ENCODE measurements at regions not wholly inside any gene's neighbourhood (a gene's known extent, or its start where the extent isn't known, plus 50 kb on each side); places are given as distances from the start of the nearest gene placed in this dataset.
"Not testable (repeated sequence)": the region's sequence is repeated elsewhere in the genome, so short reads cannot be mapped to it uniquely, and the experiment has no call there.

GRCh38 chr9:73270967-73271721 lies 119.5 kb downstream of the ANXA1 start:
- Histone ChIP-seq H3K36me3 (no peaks in the 10 kb centered on the region), H3K27me3 (ENCODE audit: insufficient read depth, low read depth, severe bottlenecking) (no peaks in the 10 kb centered on the region), H3K27ac (no peak overlapping the region), H3K9me3 (ENCODE audit: severe bottlenecking) (no peaks in the 10 kb centered on the region), H3K4me3 (ENCODE audit: low read depth, low read length) (no peak overlapping the region)
- DNase-seq = no peak
- TF ChIP-seq, protein P1, sequence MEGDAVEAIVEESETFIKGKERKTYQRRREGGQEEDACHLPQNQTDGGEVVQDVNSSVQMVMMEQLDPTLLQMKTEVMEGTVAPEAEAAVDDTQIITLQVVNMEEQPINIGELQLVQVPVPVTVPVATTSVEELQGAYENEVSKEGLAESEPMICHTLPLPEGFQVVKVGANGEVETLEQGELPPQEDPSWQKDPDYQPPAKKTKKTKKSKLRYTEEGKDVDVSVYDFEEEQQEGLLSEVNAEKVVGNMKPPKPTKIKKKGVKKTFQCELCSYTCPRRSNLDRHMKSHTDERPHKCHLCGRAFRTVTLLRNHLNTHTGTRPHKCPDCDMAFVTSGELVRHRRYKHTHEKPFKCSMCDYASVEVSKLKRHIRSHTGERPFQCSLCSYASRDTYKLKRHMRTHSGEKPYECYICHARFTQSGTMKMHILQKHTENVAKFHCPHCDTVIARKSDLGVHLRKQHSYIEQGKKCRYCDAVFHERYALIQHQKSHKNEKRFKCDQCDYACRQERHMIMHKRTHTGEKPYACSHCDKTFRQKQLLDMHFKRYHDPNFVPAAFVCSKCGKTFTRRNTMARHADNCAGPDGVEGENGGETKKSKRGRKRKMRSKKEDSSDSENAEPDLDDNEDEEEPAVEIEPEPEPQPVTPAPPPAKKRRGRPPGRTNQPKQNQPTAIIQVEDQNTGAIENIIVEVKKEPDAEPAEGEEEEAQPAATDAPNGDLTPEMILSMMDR (IDR thresholded peaks at IDR 0.05; ENCODE audit: low read depth, low read length) = no peak

- no peak for DNase-seq
- no peak overlapping the region for H3K27ac ChIP-seq
- TF ChIP-seq, protein P1 (IDR thresholded peaks at IDR 0.05; ENCODE audit: low read depth, low read length) = no peak
Measured at GRCh38 chr9:73280113-73280512, 128.4 kb downstream of the ANXA1 start.

GRCh38 chr9:73284377-73284776 lies 132.7 kb downstream of the ANXA1 start:
- no peak overlapping the region for H3K4me3 ChIP-seq (ENCODE audit: low read depth, low read length)
- no peaks in the 10 kb centered on the region for H3K9me3 ChIP-seq (ENCODE audit: severe bottlenecking)
- no peak overlapping the region for H3K27ac ChIP-seq
- DNase-seq = no peak
- H3K36me3 ChIP-seq = no peaks in the 10 kb centered on the region
- H3K27me3 ChIP-seq (ENCODE audit: insufficient read depth, low read depth, severe bottlenecking) = no peaks in the 10 kb centered on the region
- TF ChIP-seq, protein P1 (IDR thresholded peaks at IDR 0.05; ENCODE audit: low read depth, low read length) = no peak

More at GRCh38 chr9:73280113-73280512, 128.4 kb downstream of the ANXA1 start:
- Histone ChIP-seq H3K9me3 (ENCODE audit: severe bottlenecking) (no peaks in the 10 kb centered on the region), H3K36me3 (no peaks in the 10 kb centered on the region), H3K4me3 (ENCODE audit: low read depth, low read length) (no peak overlapping the region), H3K27me3 (ENCODE audit: insufficient read depth, low read depth, severe bottlenecking) (no peaks in the 10 kb centered on the region)

DNA sequence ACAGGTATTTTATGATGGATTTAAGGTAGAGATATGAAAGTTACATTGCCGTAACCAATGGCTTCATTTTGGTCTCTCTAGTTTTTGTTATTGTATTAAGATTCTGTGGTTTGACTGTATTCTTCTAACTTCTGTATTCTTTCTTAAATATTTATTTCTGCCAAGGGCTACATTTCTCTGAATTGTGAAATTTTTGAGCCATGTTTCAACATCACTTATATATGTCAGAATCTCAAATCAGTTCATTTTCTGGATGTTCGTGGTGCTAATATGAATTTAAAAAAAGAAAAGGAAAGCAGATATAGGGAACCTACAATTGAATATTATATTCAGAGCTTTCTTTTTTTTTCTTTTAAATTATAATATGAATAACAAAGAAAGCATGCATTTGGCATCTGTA lies 142.7 kb downstream of the ANXA1 start:
- no peak for DNase-seq
- no peaks in the 10 kb centered on the region for H3K9me3 ChIP-seq (ENCODE audit: severe bottlenecking)
- no peaks in the 10 kb centered on the region for H3K27me3 ChIP-seq (ENCODE audit: insufficient read depth, low read depth, severe bottlenecking)
- H3K27ac ChIP-seq = no peak overlapping the region
- no peak overlapping the region for H3K4me3 ChIP-seq (ENCODE audit: low read depth, low read length)
- H3K36me3 ChIP-seq = no peaks in the 10 kb centered on the region
- TF ChIP-seq, protein P1 (IDR thresholded peaks at IDR 0.05; ENCODE audit: low read depth, low read length) = no peak

DNA sequence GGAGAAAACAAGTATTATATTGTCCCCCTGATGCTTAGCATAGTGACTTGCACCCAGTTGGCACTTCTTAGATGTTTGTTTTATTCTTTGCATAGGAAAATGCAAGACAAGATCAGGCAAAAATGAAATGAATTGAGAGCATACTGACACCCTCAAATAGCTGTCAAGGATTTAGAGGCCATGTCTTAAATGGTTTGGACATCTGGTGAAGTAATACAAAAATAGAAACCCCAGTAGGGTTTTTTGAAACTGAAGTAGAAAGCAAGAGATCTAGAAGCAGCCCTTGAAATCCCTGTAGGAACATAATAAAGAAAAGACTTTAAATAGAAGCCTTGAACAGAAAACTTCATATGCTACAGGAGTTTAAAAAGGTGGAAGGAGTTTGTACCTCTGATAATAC lies 174.3 kb downstream of the ANXA1 start:
- H3K36me3 ChIP-seq = no peaks in the 10 kb centered on the region
- DNase-seq = no peak
- H3K4me3 ChIP-seq (ENCODE audit: low read depth, low read length) = no peak overlapping the region
- TF ChIP-seq, protein P1 (IDR thresholded peaks at IDR 0.05; ENCODE audit: low read depth, low read length) = no peak
- no peaks in the 10 kb centered on the region for H3K27me3 ChIP-seq (ENCODE audit: insufficient read depth, low read depth, severe bottlenecking)
- H3K9me3 ChIP-seq (ENCODE audit: severe bottlenecking) = no peaks in the 10 kb centered on the region
- H3K27ac ChIP-seq = no peak overlapping the region

DNA sequence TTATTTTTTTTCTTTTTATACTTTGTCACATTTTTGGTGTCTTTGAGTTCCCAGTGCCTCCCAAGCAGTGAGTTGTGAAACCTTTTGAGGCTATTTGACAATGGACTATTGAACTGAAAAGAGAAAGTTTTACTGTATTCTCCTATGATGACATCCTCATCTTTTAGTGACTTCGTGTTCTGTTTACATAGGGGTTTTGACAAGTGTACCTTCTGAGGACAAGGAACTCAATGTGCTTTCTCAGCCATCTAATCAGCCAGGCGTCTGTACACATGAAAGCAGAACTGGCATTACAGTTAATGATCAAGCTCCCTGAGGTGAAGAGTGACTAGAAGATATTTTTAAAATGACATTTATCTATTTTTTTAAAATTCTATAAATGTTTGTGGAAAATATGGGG lies 175.5 kb downstream of the ANXA1 start:
- no peaks in the 10 kb centered on the region for H3K27me3 ChIP-seq (ENCODE audit: insufficient read depth, low read depth, severe bottlenecking)
- TF ChIP-seq, protein P1 (IDR thresholded peaks at IDR 0.05; ENCODE audit: low read depth, low read length) = no peak
- H3K4me3 ChIP-seq (ENCODE audit: low read depth, low read length) = no peak overlapping the region
- no peak overlapping the region for H3K27ac ChIP-seq
- H3K9me3 ChIP-seq (ENCODE audit: severe bottlenecking) = no peaks in the 10 kb centered on the region
- no peaks in the 10 kb centered on the region for H3K36me3 ChIP-seq
- no peak for DNase-seq

DNA sequence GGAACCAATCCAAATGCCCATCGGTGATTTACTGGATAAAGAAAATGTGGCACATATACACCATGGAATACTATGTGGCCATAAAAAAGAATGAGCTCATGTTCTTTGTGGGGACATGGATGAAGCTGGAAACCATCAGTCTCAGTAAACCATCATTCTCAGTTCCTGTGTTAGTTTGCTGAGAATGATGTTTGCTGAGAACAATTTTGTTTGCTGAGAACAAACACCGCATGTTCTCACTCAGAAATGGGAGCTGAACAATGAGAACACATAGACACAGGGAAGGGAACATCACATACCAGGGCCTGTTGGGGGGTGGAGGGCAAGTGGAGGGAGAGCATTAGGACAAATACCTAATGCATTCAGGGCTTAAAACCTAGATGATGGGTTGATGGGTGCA lies 185.5 kb downstream of the ANXA1 start:
- not testable (repeated sequence) for DNase-seq

More for the DNA sequence above, 185.5 kb downstream of the ANXA1 start:
- H3K4me3 ChIP-seq (ENCODE audit: low read depth, low read length); H3K27ac ChIP-seq; H3K27me3 ChIP-seq (ENCODE audit: insufficient read depth, low read depth, severe bottlenecking); H3K9me3 ChIP-seq (ENCODE audit: severe bottlenecking); H3K36me3 ChIP-seq: not testable (repeated sequence)

All from WERI-Rb-1 (cell line).